Cardiac fibroblast (primary cell): ENCODE measurements at regions not wholly inside any gene's neighbourhood (a gene's known extent, or its start where the extent isn't known, plus 50 kb on each side); places are given as distances from the start of the nearest gene placed in this dataset.
A peak's percentile ranks its signal among the peaks of the same experiment; 100 is the strongest.

ENCODE experiments used
- DNase-seq, 2 donors: peaks; one replicate each; pipeline versions ENCODE4 v3.0.0 to v3.0.0-alpha.2; 2010; ENCODE audit warnings: low read depth in 2 of 2
- H3K4me3 ChIP-seq, 2 donors: replicated peaks in 1 of 2; 1 replicate in 1 of 2; 2 replicates in 1 of 2; pipeline ENCODE4 v1.5.1; 2011; ENCODE audit warnings: low read depth in 2 of 2, low read length in 2 of 2, mild to moderate bottlenecking in 2 of 2, moderate library complexity in 1 of 2
- CTCF ChIP-seq: IDR thresholded peaks from one replicate; pipeline ENCODE4 v1.5.1; 2011; ENCODE audit warnings: low read depth, mild to moderate bottlenecking, low read length, inconsistent platforms

GRCh38 chr12:116482859-116483258 lies 76.3 kb upstream of the MAP1LC3B2 start:
- DNase-seq = no peak
- no peak overlapping the region for H3K4me3 ChIP-seq
- TF ChIP-seq CTCF = no peak

- TF ChIP-seq CTCF = no peak
- H3K4me3 ChIP-seq = no peak overlapping the region
- DNase-seq = peak in 1 of 2 donors; percentile 29
Observed at GRCh38 chr12:116483959-116484750, 75.0 kb upstream of the MAP1LC3B2 start.

GRCh38 chr12:116484807-116485206 lies 74.4 kb upstream of the MAP1LC3B2 start:
- H3K4me3 ChIP-seq = no peak overlapping the region
- peak; percentile 37 to 44 for DNase-seq
- TF ChIP-seq CTCF = no peak

- H3K4me3 ChIP-seq = no peak overlapping the region
- TF ChIP-seq CTCF = no peak
- DNase-seq = no peak
Observed at GRCh38 chr12:116489116-116489515, 70.1 kb upstream of the MAP1LC3B2 start.

- peak; percentile 46 to 70 for DNase-seq
- H3K4me3 ChIP-seq = no peak overlapping the region
- TF ChIP-seq CTCF = no peak
Observed at GRCh38 chr12:116490471-116490870, 68.7 kb upstream of the MAP1LC3B2 start.

GRCh38 chr12:116492703-116493324 lies 66.4 kb upstream of the MAP1LC3B2 start:
- TF ChIP-seq CTCF = no peak
- peak; percentile 52 to 88 for DNase-seq
- no peak overlapping the region for H3K4me3 ChIP-seq
